ENCODE measurements at regions not wholly inside any gene's neighbourhood (a gene's known extent, or its start where the extent isn't known, plus 50 kb on each side); places are given as distances from the start of the nearest gene placed in this dataset.
A peak's percentile ranks its signal among the peaks of the same experiment; 100 is the strongest.

- Histone ChIP-seq H3K4me2 (ENCODE audit: extremely low read depth, insufficient read depth, low read length) (no peak overlapping the region), H2AFZ (ENCODE audit: low read length) (no peak overlapping the region), H4K20me1 (ENCODE audit: control insufficient read depth, extremely low read depth, insufficient read depth, low read length) (no peaks in the 10 kb centered on the region), H3K27ac (ENCODE audit: insufficient read depth, low read length) (no peak overlapping the region), H3K36me3 (ENCODE audit: control insufficient read depth, insufficient read depth, low read length) (no peaks in the 10 kb centered on the region), H3K4me1 (ENCODE audit: control insufficient read depth, extremely low read depth, insufficient read depth, low read length) (no peaks in the 10 kb centered on the region), H3K9ac (ENCODE audit: insufficient read depth, low read length) (no peak overlapping the region), H3K79me2 (ENCODE audit: control insufficient read depth, insufficient read depth, low read length) (no peaks in the 10 kb centered on the region), H3K9me3 (ENCODE audit: control insufficient read depth, insufficient read depth, low read depth, low read length) (no peaks in the 10 kb centered on the region), H3K27me3 (ENCODE audit: control insufficient read depth, insufficient read depth, low read length) (no peaks in the 10 kb centered on the region), H3K4me3 (replicated peaks in 1 of 4; ENCODE audit: control extremely low read depth in 1 of 4, insufficient read depth in 1 of 4, low read depth in 3 of 4, low read length in 4 of 4) (no peak overlapping the region)
- TF ChIP-seq CTCF (conservative IDR thresholded peaks at IDR 0.05 in 1 of 2, IDR thresholded peaks at IDR 0.05 in 1 of 2; ENCODE audit: low read depth in 1 of 2, low read length in 2 of 2), result no peak
- no peak for TF ChIP-seq EZH2 (IDR thresholded peaks at IDR 0.05; ENCODE audit: low read length, missing control alignments)
- DNase-seq (ENCODE audit: low read depth in 2 of 2), result peak in 1 of 2 donors; percentile 4
Measured at GRCh38 chr1:216884614-216885229, 161.5 kb upstream of the ESRRG start.

- Histone ChIP-seq H3K4me2 (ENCODE audit: extremely low read depth, insufficient read depth, low read length) (no peak overlapping the region), H3K9me3 (ENCODE audit: control insufficient read depth, insufficient read depth, low read depth, low read length) (no peaks in the 10 kb centered on the region), H3K27me3 (ENCODE audit: control insufficient read depth, insufficient read depth, low read length) (no peaks in the 10 kb centered on the region), H3K4me3 (replicated peaks in 1 of 4; ENCODE audit: control extremely low read depth in 1 of 4, insufficient read depth in 1 of 4, low read depth in 3 of 4, low read length in 4 of 4) (no peak overlapping the region), H3K9ac (ENCODE audit: insufficient read depth, low read length) (no peak overlapping the region), H3K27ac (ENCODE audit: insufficient read depth, low read length) (no peak overlapping the region), H3K36me3 (ENCODE audit: control insufficient read depth, insufficient read depth, low read length) (no peaks in the 10 kb centered on the region), H2AFZ (ENCODE audit: low read length) (no peak overlapping the region), H3K4me1 (ENCODE audit: control insufficient read depth, extremely low read depth, insufficient read depth, low read length) (no peaks in the 10 kb centered on the region), H4K20me1 (ENCODE audit: control insufficient read depth, extremely low read depth, insufficient read depth, low read length) (no peaks in the 10 kb centered on the region), H3K79me2 (ENCODE audit: control insufficient read depth, insufficient read depth, low read length) (no peaks in the 10 kb centered on the region)
- TF ChIP-seq CTCF (conservative IDR thresholded peaks at IDR 0.05 in 1 of 2, IDR thresholded peaks at IDR 0.05 in 1 of 2; ENCODE audit: low read depth in 1 of 2, low read length in 2 of 2) (no peak), EZH2 (IDR thresholded peaks at IDR 0.05; ENCODE audit: low read length, missing control alignments) (no peak)
- no peak for DNase-seq (ENCODE audit: low read depth in 2 of 2)
Measured at GRCh38 chr1:216883518-216883917, 160.3 kb upstream of the ESRRG start.

GRCh38 chr1:216881695-216882094 is 158.5 kb upstream of the ESRRG start:
- H3K4me1 ChIP-seq (ENCODE audit: control insufficient read depth, extremely low read depth, insufficient read depth, low read length), result no peaks in the 10 kb centered on the region

More at GRCh38 chr1:216881695-216882094, 158.5 kb upstream of the ESRRG start:
- H3K27me3 ChIP-seq (ENCODE audit: control insufficient read depth, insufficient read depth, low read length), result no peaks in the 10 kb centered on the region
- no peak overlapping the region for H3K9ac ChIP-seq (ENCODE audit: insufficient read depth, low read length)
- DNase-seq (ENCODE audit: low read depth in 2 of 2), result no peak
- H3K27ac ChIP-seq (ENCODE audit: insufficient read depth, low read length), result no peak overlapping the region
- no peaks in the 10 kb centered on the region for H4K20me1 ChIP-seq (ENCODE audit: control insufficient read depth, extremely low read depth, insufficient read depth, low read length)
- TF ChIP-seq EZH2 (IDR thresholded peaks at IDR 0.05; ENCODE audit: low read length, missing control alignments) (no peak), CTCF (conservative IDR thresholded peaks at IDR 0.05 in 1 of 2, IDR thresholded peaks at IDR 0.05 in 1 of 2; ENCODE audit: low read depth in 1 of 2, low read length in 2 of 2) (no peak)
- no peak overlapping the region for H3K4me2 ChIP-seq (ENCODE audit: extremely low read depth, insufficient read depth, low read length)
- H2AFZ ChIP-seq (ENCODE audit: low read length), result no peak overlapping the region
- H3K9me3 ChIP-seq (ENCODE audit: control insufficient read depth, insufficient read depth, low read depth, low read length), result no peaks in the 10 kb centered on the region
- H3K36me3 ChIP-seq (ENCODE audit: control insufficient read depth, insufficient read depth, low read length), result no peaks in the 10 kb centered on the region
- no peaks in the 10 kb centered on the region for H3K79me2 ChIP-seq (ENCODE audit: control insufficient read depth, insufficient read depth, low read length)
- no peak overlapping the region for H3K4me3 ChIP-seq (replicated peaks in 1 of 4; ENCODE audit: control extremely low read depth in 1 of 4, insufficient read depth in 1 of 4, low read depth in 3 of 4, low read length in 4 of 4)

All from fibroblast of lung (primary cell).